HepG2 (cell line): ENCODE measurements at regions not wholly inside any gene's neighbourhood (a gene's known extent, or its start where the extent isn't known, plus 50 kb on each side); places are given as distances from the start of the nearest gene placed in this dataset.

ENCODE experiments used
- ATAC-seq: fragments of 200-7000 bp; cut with Tn5 transposase; 3 replicates; pipeline ENCODE4 v1.9.1; 2020; ENCODE audit warnings: mild to moderate bottlenecking, moderate library complexity
- BruUV-seq: library from RNA; stranded (reverse); fragments of 400-500 nt; replicated peaks from 2 replicates; lab custom pipeline; 2021; lab: Mats Ljungman, UMichigan
- CTCF ChIA-PET: fragments of 300-600 bp; formaldehyde crosslinking; extraction: SDS; loops from one replicate; lab custom pipeline; 2021; ENCODE audit warnings: low total read pairs, inconsistent platforms, low intra/inter-chr PET ratio; lab: Yijun Ruan, JAX
- POLR2A ChIA-PET: fragments of 350-600 bp; sonication (Branson Sonifier 250); formaldehyde crosslinking; loops from one replicate; lab custom pipeline; 2020; ENCODE audit warnings: antibody characterized with exemption, inconsistent platforms; lab: Yijun Ruan, JAX
- DNase-seq: peaks from one replicate; pipeline ENCODE4 v3.0.0-alpha.2; 2015; ENCODE audit warnings: low spot score
- FAIRE-seq: peaks from 3 replicates; lab custom pipeline; 2011; peaks lifted over from hg19 to GRCh38; lab: Jason Lieb, UNC
- H2AFZ ChIP-seq: one replicate; pipeline ENCODE4 v1.6.1; 2011; ENCODE audit warnings: low read length, inconsistent platforms
- H3K27ac ChIP-seq: fragments of 300-600 bp; 3 replicates; pipeline ENCODE4 v1.8.0; 2011; ENCODE audit warnings: mixed run types, mild to moderate bottlenecking, mixed read lengths, low read length, inconsistent platforms; ENCODE audit not compliant: insufficient read depth; ENCODE audit errors: extremely low read length
- H3K27me3 ChIP-seq, 2 experiments: fragments of 200-600 bp in 1 of 2; 2 replicates in 1 of 2; 3 replicates in 1 of 2; pipeline versions ENCODE4 v1.6.0 to v1.8.0; 2011; ENCODE audit warnings: low read length in 2 of 2, mild to moderate bottlenecking in 2 of 2, moderate library complexity in 2 of 2, inconsistent platforms in 1 of 2; ENCODE audit not compliant: insufficient read depth in 2 of 2, control insufficient read depth in 1 of 2
- H3K36me3 ChIP-seq, 2 experiments: fragments of 200-600 bp in 1 of 2; replicated peaks in 1 of 2; 2 replicates in 1 of 2; 3 replicates in 1 of 2; pipeline versions ENCODE4 v1.5.1 to v1.8.0; 2011; ENCODE audit warnings: low read length in 2 of 2, inconsistent platforms in 1 of 2; ENCODE audit not compliant: insufficient read depth in 2 of 2, control insufficient read depth in 1 of 2
- H3K4me1 ChIP-seq: 2 replicates; pipeline ENCODE4 v1.5.1; 2012; ENCODE audit warnings: low read length, inconsistent platforms; ENCODE audit not compliant: insufficient read depth
- H3K4me2 ChIP-seq: 2 replicates; pipeline ENCODE4 v1.6.0; 2011; ENCODE audit warnings: low read depth, low read length, inconsistent platforms
- H3K4me3 ChIP-seq, 3 experiments: fragments of 200-600 bp in 1 of 3; sonication (generic), shearing (Covaris generic) in 1 of 3; replicated peaks in 1 of 3; 2 replicates each; pipeline ENCODE4 v1.5.1; 2011 to 2016; ENCODE audit warnings: low read length in 3 of 3, inconsistent platforms in 2 of 3, low read depth in 2 of 3, mild to moderate bottlenecking in 2 of 3, control low read depth in 1 of 3, mixed read lengths in 1 of 3; ENCODE audit not compliant: insufficient read depth in 1 of 3
- H3K79me2 ChIP-seq: one replicate; pipeline ENCODE4 v1.6.1; 2011; ENCODE audit warnings: low read length, inconsistent platforms; ENCODE audit not compliant: insufficient read depth
- H3K9ac ChIP-seq: 2 replicates; pipeline ENCODE4 v1.6.0; 2011; ENCODE audit warnings: mild to moderate bottlenecking, low read depth, low read length, inconsistent platforms; ENCODE audit not compliant: insufficient read depth
- H3K9me3 ChIP-seq: 2 replicates; pipeline ENCODE4 v1.5.1; 2012; ENCODE audit warnings: mild to moderate bottlenecking, low read length
- H4K20me1 ChIP-seq: 2 replicates; pipeline ENCODE4 v1.6.0; 2011; ENCODE audit warnings: inconsistent platforms, mild to moderate bottlenecking, low read length, moderate library complexity; ENCODE audit not compliant: insufficient read depth
- GATA4 ChIP-seq: sonication (generic); IDR thresholded peaks from 2 replicates; pipeline ENCODE4 v1.6.1; 2016; ENCODE audit warnings: antibody characterized with exemption, low read depth, borderline replicate concordance
- MATR3 ChIP-seq: sonication (generic); formaldehyde crosslinking; IDR thresholded peaks from 2 replicates; pipeline ENCODE4 v1.4.0; 2020; ENCODE audit warnings: missing genetic modification reagents
- NFE2 ChIP-seq: sonication (generic); formaldehyde crosslinking; IDR thresholded peaks from 2 replicates; pipeline ENCODE4 v1.4.0; 2020; ENCODE audit warnings: missing genetic modification reagents
- NFKB2 ChIP-seq: sonication (generic); formaldehyde crosslinking; IDR thresholded peaks from 2 replicates; pipeline ENCODE4 v1.4.0; 2020; ENCODE audit warnings: missing genetic modification reagents, borderline replicate concordance
- PAF1 ChIP-seq: IDR thresholded peaks from 2 replicates; pipeline ENCODE4 v1.6.1; 2016; ENCODE audit warnings: missing genetic modification reagents, missing compliant biosample characterization
- REL ChIP-seq: sonication (generic); formaldehyde crosslinking; conservative IDR thresholded peaks from 2 replicates; pipeline ENCODE4 v1.8.0; 2022; ENCODE audit warnings: mild to moderate bottlenecking, missing genetic modification reagents, moderate library complexity
- SP2 ChIP-seq: sonication (generic); formaldehyde crosslinking; IDR thresholded peaks from 2 replicates; pipeline ENCODE4 v1.5.1; 2020; ENCODE audit warnings: mild to moderate bottlenecking, missing genetic modification reagents
- TAF15 ChIP-seq: fragments of 200-400 bp; formaldehyde crosslinking; IDR thresholded peaks from one replicate; pipeline ENCODE4 v1.6.1; 2018; ENCODE audit warnings: mild to moderate bottlenecking, low read depth, low read length; ENCODE audit not compliant: poor library complexity, severe bottlenecking
- TP53 ChIP-seq: sonication (generic); formaldehyde crosslinking; conservative IDR thresholded peaks from 2 replicates; pipeline ENCODE4 v1.4.0; 2020; ENCODE audit warnings: missing genetic modification reagents
- ZFAT ChIP-seq: sonication (generic); formaldehyde crosslinking; conservative IDR thresholded peaks from 2 replicates; pipeline ENCODE4 v1.8.1; 2023; ENCODE audit warnings: missing genetic modification reagents, inconsistent platforms
- ZNF253 ChIP-seq: sonication (generic); formaldehyde crosslinking; IDR thresholded peaks from 2 replicates; pipeline ENCODE4 v1.8.0; 2022; ENCODE audit warnings: mild to moderate bottlenecking, missing genetic modification reagents, borderline replicate concordance
- ZNF629 ChIP-seq: sonication (generic); formaldehyde crosslinking; conservative IDR thresholded peaks from 2 replicates; pipeline ENCODE4 v1.5.0; 2020; ENCODE audit warnings: missing genetic modification reagents
- ZNF761 ChIP-seq: sonication (generic); formaldehyde crosslinking; conservative IDR thresholded peaks from 2 replicates; pipeline ENCODE4 v1.4.0; 2020; ENCODE audit warnings: mild to moderate bottlenecking, missing genetic modification reagents
- ZNF841 ChIP-seq: sonication (generic); formaldehyde crosslinking; IDR thresholded peaks from 2 replicates; pipeline ENCODE4 v1.8.1; 2023; ENCODE audit warnings: missing genetic modification reagents, borderline replicate concordance
- WGBS: methylation state at CpG from one replicate; pipeline ENCODE4 v1.1.6; 2017; ENCODE audit warnings: low lambda C conversion rate; 5-methylcytosine and 5-hydroxymethylcytosine counted together
- in situ Hi-C: cut with HindIII; loops from 2 replicates; pipeline ENCODE4 v1.10.0; 2017; ENCODE audit warnings: low pct_unique_long_range_greater_than_20kb; ENCODE audit not compliant: extremely low pct_ligation_motif_present
- intact Hi-C: fragments of 100-400 bp; cut with micrococcal nuclease; formaldehyde crosslinking; loops from one replicate; pipeline ENCODE4 v1.10.0; 2022; ENCODE audit not compliant: unreplicated experiment
- TF ChIP-seq, protein P1 (sequence below): IDR thresholded peaks from 2 replicates; pipeline ENCODE4 v1.6.1; 2016; ENCODE audit warnings: missing genetic modification reagents, missing compliant biosample characterization
- TF ChIP-seq, protein P2 (sequence below): IDR thresholded peaks from 2 replicates; pipeline ENCODE4 v1.6.1; 2018; ENCODE audit warnings: missing genetic modification reagents
- TF ChIP-seq, protein P3 (sequence below): sonication (generic); formaldehyde crosslinking; IDR thresholded peaks from 2 replicates; pipeline ENCODE4 v1.5.1; 2020; ENCODE audit warnings: mild to moderate bottlenecking, missing genetic modification reagents
- TF ChIP-seq, protein P4 (sequence below): sonication (generic); formaldehyde crosslinking; IDR thresholded peaks from 2 replicates; pipeline ENCODE4 v1.9.0; 2022; ENCODE audit warnings: low read depth, missing genetic modification reagents
- TF ChIP-seq, protein P5 (sequence below): sonication (generic); formaldehyde crosslinking; IDR thresholded peaks from 2 replicates; pipeline ENCODE4 v1.8.0; 2022; ENCODE audit warnings: missing genetic modification reagents, mild to moderate bottlenecking, borderline replicate concordance

DNA sequence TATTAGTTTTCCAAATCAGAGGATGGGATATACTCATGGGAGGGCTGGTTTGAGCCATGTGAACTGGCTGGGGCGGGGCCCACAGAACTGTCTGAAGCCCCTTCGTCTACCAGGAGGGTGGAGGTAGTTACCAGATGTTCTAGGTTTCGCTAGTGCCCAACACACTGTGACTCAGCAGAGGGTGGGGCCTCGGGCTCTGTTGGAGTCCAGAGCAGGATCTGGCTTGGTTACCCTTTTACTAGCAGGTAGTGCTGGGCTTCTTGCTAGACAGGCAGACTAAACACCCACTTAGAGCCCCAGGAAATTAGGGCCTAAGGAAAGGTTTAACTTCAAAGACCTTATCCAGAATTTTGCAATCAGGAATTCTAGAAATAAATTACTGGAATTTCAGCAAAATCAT lies 56.2 kb upstream of the CHRDL1 start:
- FAIRE-seq = no peak
- TF ChIP-seq NFKB2 (CRISPR knock-in tag) (no peak), SP2 (CRISPR knock-in tag) (no peak), MATR3 (CRISPR knock-in tag) (no peak), GATA4 (no peak), PAF1 (no peak), ZNF629 (CRISPR knock-in tag) (no peak), TAF15 (no peak), TP53 (CRISPR knock-in tag) (no peak), NFE2 (CRISPR knock-in tag) (no peak), ZNF253 (no peak), ZNF761 (CRISPR knock-in tag) (no peak), REL (CRISPR knock-in tag) (no peak), ZFAT (CRISPR knock-in tag) (no peak), ZNF841 (CRISPR knock-in tag) (no peak)
- TF ChIP-seq, protein P1, sequence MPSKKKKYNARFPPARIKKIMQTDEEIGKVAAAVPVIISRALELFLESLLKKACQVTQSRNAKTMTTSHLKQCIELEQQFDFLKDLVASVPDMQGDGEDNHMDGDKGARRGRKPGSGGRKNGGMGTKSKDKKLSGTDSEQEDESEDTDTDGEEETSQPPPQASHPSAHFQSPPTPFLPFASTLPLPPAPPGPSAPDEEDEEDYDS (CRISPR knock-in tag) = no peak
- TF ChIP-seq, protein P2, sequence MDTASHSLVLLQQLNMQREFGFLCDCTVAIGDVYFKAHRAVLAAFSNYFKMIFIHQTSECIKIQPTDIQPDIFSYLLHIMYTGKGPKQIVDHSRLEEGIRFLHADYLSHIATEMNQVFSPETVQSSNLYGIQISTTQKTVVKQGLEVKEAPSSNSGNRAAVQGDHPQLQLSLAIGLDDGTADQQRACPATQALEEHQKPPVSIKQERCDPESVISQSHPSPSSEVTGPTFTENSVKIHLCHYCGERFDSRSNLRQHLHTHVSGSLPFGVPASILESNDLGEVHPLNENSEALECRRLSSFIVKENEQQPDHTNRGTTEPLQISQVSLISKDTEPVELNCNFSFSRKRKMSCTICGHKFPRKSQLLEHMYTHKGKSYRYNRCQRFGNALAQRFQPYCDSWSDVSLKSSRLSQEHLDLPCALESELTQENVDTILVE = no peak
- TF ChIP-seq, protein P3, sequence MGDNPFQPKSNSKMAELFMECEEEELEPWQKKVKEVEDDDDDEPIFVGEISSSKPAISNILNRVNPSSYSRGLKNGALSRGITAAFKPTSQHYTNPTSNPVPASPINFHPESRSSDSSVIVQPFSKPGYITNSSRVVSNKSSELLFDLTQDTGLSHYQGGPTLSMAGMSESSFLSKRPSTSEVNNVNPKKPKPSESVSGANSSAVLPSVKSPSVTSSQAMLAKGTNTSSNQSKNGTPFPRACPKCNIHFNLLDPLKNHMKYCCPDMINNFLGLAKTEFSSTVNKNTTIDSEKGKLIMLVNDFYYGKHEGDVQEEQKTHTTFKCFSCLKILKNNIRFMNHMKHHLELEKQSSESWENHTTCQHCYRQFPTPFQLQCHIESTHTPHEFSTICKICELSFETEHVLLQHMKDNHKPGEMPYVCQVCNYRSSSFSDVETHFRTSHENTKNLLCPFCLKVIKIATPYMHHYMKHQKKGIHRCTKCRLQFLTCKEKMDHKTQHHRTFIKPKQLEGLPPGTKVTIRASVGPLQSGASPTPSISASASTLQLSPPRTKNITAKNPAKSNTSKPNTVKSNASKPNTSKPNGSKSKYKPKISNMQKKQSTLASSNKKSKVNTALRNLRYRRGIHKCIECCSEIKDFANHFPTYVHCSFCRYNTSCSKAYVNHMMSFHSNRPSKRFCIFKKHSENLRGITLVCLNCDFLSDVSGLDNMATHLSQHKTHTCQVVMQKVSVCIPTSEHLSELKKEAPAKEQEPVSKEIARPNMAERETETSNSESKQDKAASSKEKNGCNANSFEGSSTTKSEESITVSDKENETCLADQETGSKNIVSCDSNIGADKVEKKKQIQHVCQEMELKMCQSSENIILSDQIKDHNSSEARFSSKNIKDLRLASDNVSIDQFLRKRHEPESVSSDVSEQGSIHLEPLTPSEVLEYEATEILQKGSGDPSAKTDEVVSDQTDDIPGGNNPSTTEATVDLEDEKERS = no peak
- TF ChIP-seq, protein P4, sequence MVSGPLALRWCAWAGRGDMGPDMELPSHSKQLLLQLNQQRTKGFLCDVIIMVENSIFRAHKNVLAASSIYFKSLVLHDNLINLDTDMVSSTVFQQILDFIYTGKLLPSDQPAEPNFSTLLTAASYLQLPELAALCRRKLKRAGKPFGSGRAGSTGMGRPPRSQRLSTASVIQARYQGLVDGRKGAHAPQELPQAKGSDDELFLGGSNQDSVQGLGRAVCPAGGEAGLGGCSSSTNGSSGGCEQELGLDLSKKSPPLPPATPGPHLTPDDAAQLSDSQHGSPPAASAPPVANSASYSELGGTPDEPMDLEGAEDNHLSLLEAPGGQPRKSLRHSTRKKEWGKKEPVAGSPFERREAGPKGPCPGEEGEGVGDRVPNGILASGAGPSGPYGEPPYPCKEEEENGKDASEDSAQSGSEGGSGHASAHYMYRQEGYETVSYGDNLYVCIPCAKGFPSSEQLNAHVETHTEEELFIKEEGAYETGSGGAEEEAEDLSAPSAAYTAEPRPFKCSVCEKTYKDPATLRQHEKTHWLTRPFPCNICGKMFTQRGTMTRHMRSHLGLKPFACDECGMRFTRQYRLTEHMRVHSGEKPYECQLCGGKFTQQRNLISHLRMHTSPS (CRISPR knock-in tag) = no peak
- TF ChIP-seq, protein P5, sequence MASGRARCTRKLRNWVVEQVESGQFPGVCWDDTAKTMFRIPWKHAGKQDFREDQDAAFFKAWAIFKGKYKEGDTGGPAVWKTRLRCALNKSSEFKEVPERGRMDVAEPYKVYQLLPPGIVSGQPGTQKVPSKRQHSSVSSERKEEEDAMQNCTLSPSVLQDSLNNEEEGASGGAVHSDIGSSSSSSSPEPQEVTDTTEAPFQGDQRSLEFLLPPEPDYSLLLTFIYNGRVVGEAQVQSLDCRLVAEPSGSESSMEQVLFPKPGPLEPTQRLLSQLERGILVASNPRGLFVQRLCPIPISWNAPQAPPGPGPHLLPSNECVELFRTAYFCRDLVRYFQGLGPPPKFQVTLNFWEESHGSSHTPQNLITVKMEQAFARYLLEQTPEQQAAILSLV (CRISPR knock-in tag) = no peak
- TF ChIP-seq, all 625 proteins: peak for 0
- Histone ChIP-seq H4K20me1 (no peaks in the 10 kb centered on the region), H3K4me3 (no peak overlapping the region), H3K4me1 (no peaks in the 10 kb centered on the region), H3K27me3 (no peaks in the 10 kb centered on the region), H3K27ac (no peak overlapping the region), H3K36me3 (no peaks in the 10 kb centered on the region), H2AFZ (no peak overlapping the region), H3K4me2 (no peak overlapping the region), H3K9me3 (no peaks in the 10 kb centered on the region), H3K9ac (no peak overlapping the region), H3K79me2 (no peaks in the 10 kb centered on the region)
- ChIA-PET CTCF (no interaction called here), POLR2A (no interaction called here)
- peak; percentile 26; the same call in 1 of the 3 replicates for ATAC-seq
- BruUV-seq = no TSS peak
- WGBS = no CpG with 5 or more reads among the region's 4 CpGs
- intact Hi-C loops (no loop called here), in situ Hi-C loops (loop anchor here (10.0 kb wide), 1 partner anchor 407 kb away; no protein-coding TSS in a partner anchor)
- DNase-seq = no peak
